RPMI7951 (cell line): ENCODE measurements at regions not wholly inside any gene's neighbourhood (a gene's known extent, or its start where the extent isn't known, plus 50 kb on each side); places are given as distances from the start of the nearest gene placed in this dataset.
A peak's percentile ranks its signal among the peaks of the same experiment; 100 is the strongest.

Experiments
- DNase-seq: peaks from one replicate; pipeline ENCODE4 v3.0.0-alpha.2; 2012; ENCODE audit warnings: low read depth

- DNase-seq: no peak
These were observed 224.3 kb downstream of the SEC14L1 start for GRCh38 chr17:77364941-77365583.

DNA sequence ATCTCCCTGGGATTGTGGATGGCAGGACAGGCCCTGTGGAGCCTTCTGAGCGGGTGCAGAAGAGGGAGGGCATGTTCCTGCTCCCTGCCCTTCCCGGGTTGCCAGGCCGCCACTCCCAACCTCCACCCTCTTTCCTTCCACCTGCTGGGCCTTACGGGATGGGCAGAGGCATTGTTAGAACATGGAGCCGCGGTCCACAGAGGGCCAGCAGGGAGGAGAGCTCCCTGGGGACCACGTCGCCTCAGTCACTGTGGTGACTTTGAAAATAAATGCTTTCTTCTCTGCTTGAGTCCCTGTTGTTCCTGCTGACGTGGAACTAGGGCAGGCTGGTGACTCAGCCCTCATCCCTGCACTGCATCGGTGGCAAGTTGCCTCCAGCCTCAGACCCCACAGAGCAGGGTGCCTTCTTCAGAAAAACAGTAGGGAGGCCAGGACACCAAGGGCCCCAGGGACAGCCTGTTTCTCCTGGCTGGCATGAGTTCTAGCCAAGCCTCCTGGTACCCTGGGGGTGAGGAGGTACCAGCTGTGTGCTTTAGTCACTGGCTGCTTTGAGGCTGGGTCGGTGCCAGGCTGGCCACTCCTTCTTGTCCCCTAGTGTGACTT, 224.9 kb downstream of the SEC14L1 start:
- peak; percentile 93 for DNase-seq

DNA sequence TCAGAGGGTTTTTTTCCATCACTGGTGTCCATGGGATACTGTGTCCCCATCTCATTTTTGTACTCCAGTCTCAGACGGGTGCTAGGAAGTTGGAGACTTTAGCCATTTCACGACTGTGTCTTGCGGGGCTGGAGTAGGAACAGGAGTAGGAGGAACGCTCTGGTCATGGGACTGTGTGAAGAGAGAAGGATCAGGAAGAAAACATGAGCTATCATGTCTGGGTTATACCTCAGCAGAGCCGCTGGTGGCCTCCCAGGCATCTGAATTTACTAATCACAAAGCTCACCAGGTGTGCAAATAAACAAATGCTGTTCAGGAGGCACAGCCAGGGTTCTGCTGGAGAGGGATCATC, 225.4 kb downstream of the SEC14L1 start:
- DNase-seq: no peak

DNA sequence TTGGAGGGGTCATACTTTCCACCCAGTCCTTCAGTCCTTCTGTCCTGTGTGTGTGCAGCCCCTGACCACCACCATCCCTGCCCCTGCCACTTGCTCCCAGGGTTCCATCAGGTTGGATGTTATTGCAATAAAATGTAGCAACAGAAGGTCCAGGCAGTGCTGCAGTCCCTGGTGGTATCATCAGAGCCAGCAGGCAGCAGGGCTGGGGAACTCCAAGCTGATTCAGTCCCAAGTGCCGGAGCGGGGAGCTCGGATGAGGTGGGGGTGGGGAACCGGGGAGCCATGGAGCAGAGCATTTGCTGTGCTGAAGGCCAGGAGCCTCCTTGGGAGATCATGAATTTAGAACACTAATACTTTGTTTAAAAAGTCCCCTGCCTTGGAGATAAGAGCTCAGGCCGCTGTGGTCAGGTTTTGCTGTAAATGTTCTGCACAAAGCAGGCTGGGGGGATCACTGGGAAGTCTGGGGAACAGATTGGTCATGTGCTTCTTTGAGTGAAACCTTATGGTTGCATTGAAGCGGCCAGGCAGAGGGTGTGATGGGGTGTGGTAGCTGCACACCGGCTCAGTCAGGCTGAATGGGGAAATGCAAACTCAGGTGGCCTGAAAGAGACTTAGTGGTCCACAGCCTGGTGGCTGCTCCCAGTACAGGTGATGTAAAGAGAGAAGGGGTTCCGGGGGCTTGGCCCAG, 225.9 kb downstream of the SEC14L1 start:
- no peak for DNase-seq

- DNase-seq: no peak
These were observed 228.8 kb downstream of the SEC14L1 start for GRCh38 chr17:77369544-77369971.

DNA sequence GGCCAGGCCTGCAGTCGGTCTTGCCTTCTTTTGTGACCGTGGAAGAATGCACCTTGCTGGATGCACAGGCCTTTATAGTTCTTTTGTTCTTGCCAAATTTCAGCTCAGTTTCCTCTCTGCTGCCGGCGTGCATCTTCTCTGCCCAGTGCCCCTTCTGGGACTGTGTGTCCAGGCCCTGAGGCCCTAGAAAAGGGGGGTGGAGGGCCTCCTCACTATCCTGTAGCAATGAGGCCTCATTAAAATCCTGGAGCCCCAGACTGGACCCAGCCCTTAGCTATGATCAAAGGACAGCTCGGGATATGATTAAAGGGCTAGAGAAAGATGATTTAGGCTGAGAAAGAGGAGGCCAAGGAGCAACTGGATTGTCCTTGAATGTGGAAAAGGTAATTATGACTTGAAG, 229.8 kb downstream of the SEC14L1 start:
- no peak for DNase-seq

DNA sequence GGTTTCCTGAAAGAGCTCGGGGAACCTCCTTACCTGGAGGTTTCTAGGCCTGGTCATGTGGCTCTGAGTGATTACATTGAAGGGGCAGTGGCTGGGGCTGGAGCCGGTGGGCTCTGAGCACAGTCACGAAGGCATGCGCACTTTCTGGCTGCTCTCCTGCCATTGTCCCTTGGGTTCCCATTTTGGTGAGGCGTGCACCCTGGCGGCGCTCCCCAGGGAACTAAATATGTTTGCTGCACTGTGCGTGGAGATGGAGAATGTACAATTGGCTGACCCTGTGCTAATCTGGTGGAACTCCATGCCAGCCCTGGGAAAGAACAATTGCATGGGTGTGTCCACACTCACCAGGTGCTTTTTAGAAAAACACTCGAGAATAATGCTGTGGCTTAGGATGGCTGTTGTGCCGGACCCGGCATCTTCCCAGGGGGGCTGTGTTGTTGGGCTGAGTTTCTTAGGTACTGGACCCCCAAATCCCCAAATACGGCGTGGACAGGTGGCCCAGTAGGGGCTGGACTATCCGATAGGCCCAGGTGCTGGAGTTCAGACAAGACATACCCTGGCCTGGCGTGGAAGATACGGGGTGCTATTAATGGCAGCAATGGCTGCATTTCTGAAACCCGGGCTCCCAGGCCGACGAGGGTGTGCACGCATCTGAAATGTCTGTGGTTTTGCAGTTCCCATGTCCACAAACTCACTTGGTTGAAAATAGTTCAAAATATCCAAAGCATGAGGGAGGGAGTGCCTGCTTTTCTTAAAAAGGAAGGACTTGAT, 230.5 kb downstream of the SEC14L1 start:
- peak; percentile 51 for DNase-seq

- DNase-seq: no peak
These were observed 231.2 kb downstream of the SEC14L1 start for GRCh38 chr17:77371888-77372443.

GRCh38 chr17:77372444-77373298, 231.9 kb downstream of the SEC14L1 start:
- peak; percentile 60 for DNase-seq

DNA sequence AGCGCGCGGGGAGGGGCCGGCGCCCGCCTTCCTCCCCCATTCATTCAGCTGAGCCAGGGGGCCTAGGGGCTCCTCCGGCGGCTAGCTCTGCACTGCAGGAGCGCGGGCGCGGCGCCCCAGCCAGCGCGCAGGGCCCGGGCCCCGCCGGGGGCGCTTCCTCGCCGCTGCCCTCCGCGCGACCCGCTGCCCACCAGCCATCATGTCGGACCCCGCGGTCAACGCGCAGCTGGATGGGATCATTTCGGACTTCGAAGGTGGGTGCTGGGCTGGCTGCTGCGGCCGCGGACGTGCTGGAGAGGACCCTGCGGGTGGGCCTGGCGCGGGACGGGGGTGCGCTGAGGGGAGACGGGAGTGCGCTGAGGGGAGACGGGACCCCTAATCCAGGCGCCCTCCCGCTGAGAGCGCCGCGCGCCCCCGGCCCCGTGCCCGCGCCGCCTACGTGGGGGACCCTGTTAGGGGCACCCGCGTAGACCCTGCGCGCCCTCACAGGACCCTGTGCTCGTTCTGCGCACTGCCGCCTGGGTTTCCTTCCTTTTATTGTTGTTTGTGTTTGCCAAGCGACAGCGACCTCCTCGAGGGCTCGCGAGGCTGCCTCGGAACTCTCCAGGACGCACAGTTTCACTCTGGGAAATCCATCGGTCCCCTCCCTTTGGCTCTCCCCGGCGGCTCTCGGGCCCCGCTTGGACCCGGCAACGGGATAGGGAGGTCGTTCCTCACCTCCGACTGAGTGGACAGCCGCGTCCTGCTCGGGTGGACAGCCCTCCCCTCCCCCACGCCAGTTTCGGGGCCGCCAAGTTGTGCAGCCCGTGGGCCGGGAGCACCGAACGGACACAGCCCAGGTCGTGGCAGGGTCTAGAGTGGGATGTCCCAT, 232.8 kb downstream of the SEC14L1 start:
- DNase-seq: no peak

- DNase-seq: no peak
These were observed 233.6 kb downstream of the SEC14L1 start for GRCh38 chr17:77374170-77374936.

- DNase-seq: no peak
These were observed 234.5 kb downstream of the SEC14L1 start for GRCh38 chr17:77375108-77375916.

DNA sequence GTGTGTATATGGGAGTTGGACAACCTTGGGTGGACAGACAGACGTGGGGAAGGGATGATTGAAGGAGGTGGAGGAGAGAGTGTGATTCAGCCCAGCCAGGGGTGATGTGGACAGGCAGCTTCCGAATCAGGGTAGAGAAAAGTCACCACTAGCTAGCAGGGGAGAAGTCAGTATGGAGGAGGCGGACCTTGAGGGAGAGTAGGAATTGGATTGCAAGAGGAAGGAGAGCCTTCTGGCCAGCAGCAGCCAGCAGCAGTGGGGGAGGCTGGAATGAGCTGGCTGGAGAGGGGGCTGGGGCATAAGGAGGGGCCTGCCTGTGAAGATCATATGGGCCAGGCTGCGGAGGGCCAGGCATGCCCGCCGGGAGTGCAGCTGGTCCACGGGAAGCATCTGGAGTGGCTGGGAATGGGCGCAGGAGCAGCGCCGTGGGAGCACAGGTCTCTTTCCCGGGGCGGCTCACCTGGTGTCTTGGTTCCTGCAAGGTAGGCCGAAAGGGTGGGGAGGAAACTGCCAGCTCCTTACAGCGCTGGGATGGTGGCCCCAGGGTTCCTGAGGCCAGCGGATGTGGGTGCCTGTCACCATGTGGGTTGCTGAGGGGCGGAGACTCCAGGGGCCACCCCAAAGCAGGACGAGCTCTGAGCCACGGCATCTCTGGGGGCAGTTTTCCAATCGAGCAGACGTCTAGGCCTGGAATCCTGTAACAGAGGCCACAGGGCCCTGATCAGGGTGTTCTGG, 235.3 kb downstream of the SEC14L1 start:
- DNase-seq: no peak

DNA sequence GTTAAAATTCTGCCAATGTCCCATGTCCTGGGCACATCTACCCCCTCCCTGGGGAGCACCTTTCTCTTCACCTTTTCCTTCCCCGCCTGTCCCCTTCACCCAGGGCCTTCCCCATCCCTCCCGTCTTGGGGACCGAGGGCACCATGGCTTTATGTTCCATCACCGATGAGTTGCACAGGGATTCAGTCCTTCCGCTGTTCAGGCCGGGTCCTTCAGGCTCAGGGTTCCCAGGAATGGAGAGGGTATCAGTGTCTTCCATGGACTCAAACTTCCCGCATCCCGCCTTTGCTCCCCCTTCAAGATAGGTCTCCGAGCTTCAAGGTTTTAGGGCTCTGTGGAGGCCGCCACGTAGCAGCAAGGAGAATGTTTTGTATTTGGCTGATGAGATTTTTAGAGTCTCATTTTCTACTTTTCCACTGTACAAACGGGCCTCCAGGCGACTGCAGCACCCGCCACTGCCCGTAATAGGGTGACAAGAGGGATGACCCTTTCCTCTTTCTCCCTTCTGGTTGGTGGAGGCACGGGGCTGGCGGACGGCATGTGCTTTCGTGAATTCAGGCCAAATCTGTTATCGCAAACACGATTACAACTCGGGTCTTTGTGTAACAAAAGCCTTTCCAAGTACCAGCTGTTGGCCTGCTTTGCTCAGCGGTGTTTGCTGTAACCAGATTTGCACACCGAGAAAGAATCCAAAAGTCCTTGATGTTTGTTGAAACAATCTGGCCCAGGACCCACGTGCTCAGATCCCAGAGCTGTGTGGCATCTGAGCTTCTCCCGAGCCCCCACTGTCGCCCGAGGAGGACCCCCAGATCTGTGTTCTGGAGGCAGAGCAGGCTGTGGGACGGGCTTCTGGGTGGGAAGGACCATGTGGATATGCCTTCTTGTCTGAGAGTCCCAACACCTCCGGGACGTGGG, 236.3 kb downstream of the SEC14L1 start:
- DNase-seq: no peak

DNA sequence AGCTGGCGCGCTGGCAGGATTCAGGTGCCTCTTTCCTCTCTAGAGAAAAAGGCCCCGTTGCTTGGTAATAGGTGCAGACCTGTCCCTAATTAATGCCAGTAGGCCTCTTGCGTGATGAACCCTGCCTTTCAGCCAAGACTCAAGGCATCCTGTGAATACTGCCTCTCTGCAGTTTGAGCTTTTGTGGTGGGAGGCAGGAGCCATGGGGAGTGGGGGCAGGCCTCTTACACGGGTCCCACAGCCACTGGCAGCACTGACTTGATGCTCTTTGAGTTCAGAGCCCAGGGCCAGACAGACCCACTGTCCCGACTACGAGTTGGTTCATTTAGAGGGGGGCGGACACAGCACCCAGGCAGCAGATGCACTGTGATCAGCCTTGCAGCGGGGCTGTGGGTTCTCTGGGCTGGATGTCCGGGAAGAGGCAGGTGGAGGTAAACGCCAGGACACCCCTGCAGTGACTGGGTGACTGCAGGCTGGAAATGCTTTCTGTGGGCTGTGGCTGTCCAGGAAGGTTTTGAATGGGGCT, 237.0 kb downstream of the SEC14L1 start:
- DNase-seq: no peak

- no peak for DNase-seq
These were observed 237.7 kb downstream of the SEC14L1 start for GRCh38 chr17:77378318-77379064.
